K562 (cell line): ENCODE measurements at regions not wholly inside any gene's neighbourhood (a gene's known extent, or its start where the extent isn't known, plus 50 kb on each side); places are given as distances from the start of the nearest gene placed in this dataset.

ENCODE experiments used
- ATAC-seq: fragments of 200-7000 bp; cut with Tn5 transposase; 3 replicates; pipeline ENCODE4 v1.9.1; 2020; ENCODE audit warnings: moderate library complexity
- BruUV-seq: library from RNA; stranded (reverse); fragments of 400-500 nt; replicated peaks from 2 replicates; lab custom pipeline; 2021; lab: Mats Ljungman, UMichigan
- CTCF ChIA-PET: fragments of 300-600 bp; formaldehyde crosslinking; extraction: SDS; loops from one replicate; lab custom pipeline; 2021; ENCODE audit warnings: low intra/inter-chr PET ratio; lab: Yijun Ruan, JAX
- POLR2A ChIA-PET: fragments of 300-600, 350-650 bp; sonication (Branson Sonifier 250); formaldehyde crosslinking; extraction: SDS; loops from one replicate; lab custom pipeline; 2021; ENCODE audit warnings: antibody characterized with exemption, inconsistent platforms; lab: Yijun Ruan, JAX
- DNase-seq, 4 experiments: peaks; one replicate each; pipeline versions ENCODE4 v3.0.0 to v3.0.0-alpha.2; 2011 to 2018; ENCODE audit warnings: low spot score in 3 of 4, mixed read lengths in 3 of 4; ENCODE audit errors: extremely low read depth in 1 of 4
- FAIRE-seq: peaks from 2 replicates; lab custom pipeline; 2011; peaks lifted over from hg19 to GRCh38; lab: Jason Lieb, UNC
- H2AFZ ChIP-seq: 2 replicates; pipeline ENCODE4 v1.6.0; 2011; ENCODE audit warnings: low read depth, low read length, control low read depth, inconsistent platforms
- H3K27ac ChIP-seq: fragments of 200-600 bp; 3 replicates; pipeline ENCODE4 v1.8.0; 2011; ENCODE audit warnings: low read depth, mild to moderate bottlenecking, control low read depth, inconsistent platforms, low read length, moderate library complexity, mixed read lengths; ENCODE audit errors: extremely low read depth
- H3K27me3 ChIP-seq, 2 experiments: fragments of 300-600 bp in 1 of 2; 2 replicates in 1 of 2; 3 replicates in 1 of 2; pipeline versions ENCODE4 v1.6.0 to v1.8.0; 2011; ENCODE audit warnings: inconsistent platforms in 2 of 2, low read length in 2 of 2, mild to moderate bottlenecking in 1 of 2, mixed read lengths in 1 of 2, moderate library complexity in 1 of 2; ENCODE audit not compliant: control insufficient read depth in 2 of 2, insufficient read depth in 2 of 2
- H3K36me3 ChIP-seq: fragments of 300-600 bp; 3 replicates; pipeline ENCODE4 v1.8.0; 2011; ENCODE audit warnings: mild to moderate bottlenecking, low read length, inconsistent platforms; ENCODE audit not compliant: control insufficient read depth, insufficient read depth
- H3K4me1 ChIP-seq, 2 experiments: fragments of 200-600 bp in 1 of 2; replicated peaks in 1 of 2; 2 replicates in 1 of 2; 3 replicates in 1 of 2; pipeline versions ENCODE4 v1.5.1 to v1.8.0; 2011; ENCODE audit warnings: inconsistent platforms in 2 of 2, low read length in 2 of 2, mild to moderate bottlenecking in 1 of 2, mixed read lengths in 1 of 2, moderate library complexity in 1 of 2; ENCODE audit not compliant: control insufficient read depth in 2 of 2, insufficient read depth in 2 of 2
- H3K4me2 ChIP-seq: 2 replicates; pipeline ENCODE4 v1.6.1; 2011; ENCODE audit warnings: low read length, control low read depth, inconsistent platforms, mixed read lengths; ENCODE audit not compliant: insufficient read depth
- H3K4me3 ChIP-seq: fragments of 200-600 bp; sonication (generic), shearing (Covaris generic); 2 replicates; pipeline ENCODE4 v1.5.1; 2016; ENCODE audit warnings: control low read depth, inconsistent platforms
- H3K79me2 ChIP-seq: fragments of 200-600 bp; 3 replicates; pipeline ENCODE4 v1.8.0; 2011; ENCODE audit warnings: low read length, inconsistent platforms; ENCODE audit not compliant: control insufficient read depth, insufficient read depth
- H3K9ac ChIP-seq, 2 experiments: 2 replicates each; pipeline versions ENCODE4 v1.6.0 to v1.6.1; 2011; ENCODE audit warnings: low read depth in 2 of 2, low read length in 2 of 2, control low read depth in 1 of 2, inconsistent platforms in 1 of 2, mild to moderate bottlenecking in 1 of 2, mixed read lengths in 1 of 2; ENCODE audit not compliant: insufficient read depth in 1 of 2
- H3K9me1 ChIP-seq: one replicate; pipeline ENCODE4 v1.6.0; 2011; ENCODE audit warnings: inconsistent platforms, mild to moderate bottlenecking, low read length, moderate library complexity; ENCODE audit not compliant: control insufficient read depth, insufficient read depth
- H3K9me3 ChIP-seq: replicated peaks from 2 replicates; pipeline ENCODE4 v1.5.1; 2011; ENCODE audit warnings: low read depth, low read length, inconsistent platforms; ENCODE audit not compliant: control insufficient read depth, insufficient read depth
- H4K20me1 ChIP-seq: replicated peaks from 2 replicates; pipeline ENCODE4 v1.6.1; 2011; ENCODE audit warnings: low read length, inconsistent platforms, mixed read lengths; ENCODE audit not compliant: control insufficient read depth, insufficient read depth
- ARID1B ChIP-seq: fragments of 450-650 bp; IDR thresholded peaks from 2 replicates; pipeline ENCODE4 v1.6.1; 2016; ENCODE audit warnings: antibody characterized with exemption, mild to moderate bottlenecking, inconsistent platforms
- ATF2 ChIP-seq: sonication (generic); formaldehyde crosslinking; IDR thresholded peaks from 2 replicates; pipeline ENCODE4 v1.8.1; 2022; ENCODE audit warnings: missing genetic modification reagents
- DDX20 ChIP-seq: fragments of 450-650 bp; IDR thresholded peaks from 2 replicates; pipeline ENCODE4 v1.6.1; 2016; ENCODE audit warnings: missing genetic modification characterization, low read depth, mild to moderate bottlenecking, missing compliant biosample characterization, moderate library complexity
- EGR1 ChIP-seq: fragments of 450-650 bp; conservative IDR thresholded peaks from 2 replicates; pipeline ENCODE4 v1.6.1; 2017; ENCODE audit warnings: mild to moderate bottlenecking
- HBP1 ChIP-seq: fragments of 450-650 bp; formaldehyde crosslinking; IDR thresholded peaks from 2 replicates; pipeline ENCODE4 v1.4.0; 2022; ENCODE audit warnings: missing genetic modification characterization
- JUNB ChIP-seq: fragments of 450-650 bp; formaldehyde crosslinking; conservative IDR thresholded peaks from 2 replicates; pipeline ENCODE4 v1.4.0; 2020; ENCODE audit warnings: mild to moderate bottlenecking
- NFATC3 ChIP-seq: fragments of 450-650 bp; IDR thresholded peaks from 2 replicates; pipeline ENCODE4 v1.6.1; 2017; ENCODE audit warnings: mild to moderate bottlenecking
- RBM22 ChIP-seq: fragments of 200-400 bp; formaldehyde crosslinking; IDR thresholded peaks from 2 replicates; pipeline ENCODE4 v1.6.1; 2018; ENCODE audit warnings: low read length, low read depth; ENCODE audit not compliant: poor library complexity, severe bottlenecking
- SIX5 ChIP-seq, 2 experiments: IDR thresholded peaks; 2 replicates each; pipeline ENCODE4 v1.6.1; 2011; ENCODE audit warnings: low read length in 2 of 2, borderline replicate concordance in 1 of 2, low read depth in 1 of 2, mild to moderate bottlenecking in 1 of 2, moderate library complexity in 1 of 2; ENCODE audit not compliant: insufficient read depth in 1 of 2
- TCFL5 ChIP-seq: fragments of 250-450 bp; sonication (Bioruptor Pico); conservative IDR thresholded peaks from 2 replicates; pipeline ENCODE4 v1.6.1; 2021; ENCODE audit warnings: mild to moderate bottlenecking, moderate library complexity, matching md5 sums
- ZNF165 ChIP-seq: fragments of 250-450 bp; sonication (Bioruptor Pico); IDR thresholded peaks from 2 replicates; pipeline ENCODE4 v1.4.0; 2020; ENCODE audit warnings: borderline replicate concordance
- ZNF263 ChIP-seq: sonication (generic); formaldehyde crosslinking; IDR thresholded peaks from 2 replicates; pipeline ENCODE4 v1.8.0; 2022; ENCODE audit warnings: mild to moderate bottlenecking, missing genetic modification reagents, borderline replicate concordance
- ZNF518B ChIP-seq: fragments of 250-450 bp; sonication (Bioruptor Pico); IDR thresholded peaks from 2 replicates; pipeline ENCODE4 v1.5.0; 2021; ENCODE audit warnings: mild to moderate bottlenecking, moderate library complexity
- ZNF584 ChIP-seq: fragments of 200-800 bp; sonication (Bioruptor generic); IDR thresholded peaks from 2 replicates; pipeline ENCODE4 v1.6.1; 2016; ENCODE audit warnings: low read depth, mild to moderate bottlenecking, missing genetic modification characterization, missing compliant biosample characterization
- ZNF785 ChIP-seq: fragments of 250-450 bp; sonication (Bioruptor Pico); IDR thresholded peaks from 2 replicates; pipeline ENCODE4 v1.4.0; 2020; ENCODE audit warnings: mild to moderate bottlenecking
- WGBS: fragments of 100-300 bp; shearing (Covaris generic); methylation state at CpG from one replicate; pipeline ENCODE4 v1.1.6; 2016; ENCODE audit warnings: low coverage, mixed read lengths; ENCODE audit not compliant: insufficient coverage; ENCODE audit errors: missing lambda C conversion rate; 5-methylcytosine and 5-hydroxymethylcytosine counted together
- in situ Hi-C: fragments of 300-500 bp; cut with MboI; formaldehyde crosslinking; loops from 4 replicates; pipeline ENCODE4 v1.15.0; 2018; ENCODE audit warnings: inconsistent platforms, mixed read lengths
- intact Hi-C: fragments of 100-400 bp; cut with micrococcal nuclease; formaldehyde crosslinking; loops from 2 replicates; pipeline ENCODE4 v1.14.2; 2022

GRCh38 chr12:13692332-13692731 lies 289.1 kb downstream of the GRIN2B start:
- POLR2A ChIA-PET, result no interaction called here
- DNase-seq, result no peak
- Histone ChIP-seq H3K4me2 (no peak overlapping the region), H3K79me2 (no peaks in the 10 kb centered on the region), H3K9me1 (no peaks in the 10 kb centered on the region), H3K9ac (no peak overlapping the region), H2AFZ (no peak overlapping the region), H4K20me1 (no peaks in the 10 kb centered on the region), H3K9me3 (no peaks in the 10 kb centered on the region), H3K4me1 (no peaks in the 10 kb centered on the region), H3K27ac (no peak overlapping the region), H3K36me3 (no peaks in the 10 kb centered on the region), H3K27me3 (no peaks in the 10 kb centered on the region), H3K4me3 (no peak overlapping the region)
- in situ Hi-C loops, result no loop called here
- ATAC-seq, result no peak
- no peak for FAIRE-seq
- 0% methylated on average over 2 of the region's 4 CpGs for WGBS
- TF ChIP-seq ATF2 (CRISPR knock-in tag) (no peak), ZNF584 (CRISPR knock-in tag) (no peak), DDX20 (no peak), ZNF785 (CRISPR knock-in tag) (no peak), TCFL5 (CRISPR knock-in tag) (no peak), NFATC3 (no peak), ZNF165 (CRISPR knock-in tag) (no peak), JUNB (CRISPR knock-in tag) (no peak), RBM22 (no peak), SIX5 (IDR thresholded peaks at IDR 0.05; ENCODE audit: borderline replicate concordance in 1 of 2, insufficient read depth in 1 of 2, low read depth in 1 of 2, low read length in 2 of 2) (no peak), ZNF518B (CRISPR knock-in tag) (no peak), HBP1 (CRISPR knock-in tag) (no peak), ARID1B (no peak), ZNF263 (no peak), EGR1 (no peak)
- no TSS peak for BruUV-seq
- CTCF ChIA-PET, result no interaction called here
- intact Hi-C loops, result no loop called here
